HG03064 (cell line): ENCODE measurements at regions not wholly inside any gene's neighbourhood (a gene's known extent, or its start where the extent isn't known, plus 50 kb on each side); places are given as distances from the start of the nearest gene placed in this dataset.

Experiments
- ATAC-seq: cut with Tn5 transposase; IDR thresholded peaks from one replicate; pipeline ENCODE4 v1.9.1; 2021; ENCODE audit warnings: low read depth; ENCODE audit not compliant: unreplicated experiment

DNA sequence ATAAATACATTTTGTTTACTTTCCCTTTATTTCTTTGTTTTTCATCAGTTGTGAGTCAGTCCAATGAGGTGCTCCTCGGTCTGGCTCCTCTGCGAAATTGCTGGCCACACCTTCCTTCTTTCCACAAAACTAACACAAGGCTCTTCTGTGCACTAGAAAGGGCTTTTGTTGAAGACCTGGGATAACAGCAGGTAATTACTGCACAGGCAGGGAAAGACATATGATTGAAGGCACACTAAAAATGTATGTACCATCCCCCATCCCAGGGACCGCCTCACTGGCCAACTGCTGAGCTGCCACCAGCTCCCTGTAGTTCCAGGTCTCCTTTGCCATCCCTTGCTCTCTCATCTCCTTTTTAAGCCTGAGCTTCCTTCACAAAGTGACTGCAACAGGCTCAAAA lies 180.5 kb downstream of the EFNB2 start:
- ATAC-seq: no peak

DNA sequence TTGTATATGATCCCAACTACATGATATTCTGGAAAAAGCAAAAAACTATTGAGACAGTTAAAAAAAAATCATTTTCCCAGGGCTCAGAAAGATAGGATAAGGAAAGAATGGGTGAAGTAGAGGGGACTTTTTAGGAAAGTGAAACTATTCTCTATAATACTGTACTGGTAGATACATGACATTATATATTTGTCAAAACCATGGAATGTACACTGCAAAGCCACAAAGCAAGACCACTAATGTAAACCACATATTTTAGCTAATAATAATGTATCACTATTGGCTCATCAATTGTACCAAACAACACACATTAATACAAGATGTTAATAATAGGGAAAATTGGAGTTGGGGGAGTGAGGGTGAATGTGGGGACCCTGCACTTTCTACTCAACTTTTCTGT lies 182.6 kb downstream of the EFNB2 start:
- no peak for ATAC-seq

DNA sequence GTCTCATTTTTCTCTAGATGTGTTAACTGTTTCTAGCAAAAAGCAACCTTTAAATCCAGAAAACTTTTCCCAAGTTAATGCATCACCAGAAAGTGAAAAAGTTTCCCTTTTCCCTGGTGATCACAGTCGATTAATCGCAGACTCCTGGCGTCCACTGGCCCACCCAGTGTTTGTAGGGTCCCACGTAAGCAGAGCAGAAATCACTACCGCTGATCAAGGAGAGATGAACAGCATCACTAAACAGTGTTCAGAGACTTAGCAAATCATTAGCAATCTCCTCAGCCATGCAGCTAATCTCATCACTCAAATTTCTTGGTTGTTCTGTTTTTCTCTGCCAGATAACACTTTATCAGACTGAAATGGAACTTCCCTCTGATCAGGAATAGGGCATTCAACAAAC lies 184.2 kb downstream of the EFNB2 start:
- ATAC-seq: no peak

DNA sequence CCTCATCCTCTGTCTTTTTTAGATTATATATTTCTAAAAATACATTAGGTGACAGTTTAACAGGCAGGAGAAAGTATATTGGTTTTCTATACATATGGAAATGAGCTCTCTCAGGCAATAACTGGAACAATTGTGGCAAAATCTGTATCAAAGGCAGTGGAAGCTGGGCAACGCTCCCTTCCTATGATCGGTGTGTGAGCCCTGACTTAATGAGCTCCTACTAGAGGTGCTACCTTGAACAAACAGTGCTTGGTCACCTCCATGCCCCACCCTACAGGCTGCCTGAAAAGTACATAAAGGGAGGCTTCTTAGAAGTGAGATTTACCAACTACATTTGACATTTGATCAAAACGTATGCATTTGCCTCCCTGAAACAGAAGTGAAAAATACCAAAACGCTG lies 185.3 kb downstream of the EFNB2 start:
- ATAC-seq: no peak

DNA sequence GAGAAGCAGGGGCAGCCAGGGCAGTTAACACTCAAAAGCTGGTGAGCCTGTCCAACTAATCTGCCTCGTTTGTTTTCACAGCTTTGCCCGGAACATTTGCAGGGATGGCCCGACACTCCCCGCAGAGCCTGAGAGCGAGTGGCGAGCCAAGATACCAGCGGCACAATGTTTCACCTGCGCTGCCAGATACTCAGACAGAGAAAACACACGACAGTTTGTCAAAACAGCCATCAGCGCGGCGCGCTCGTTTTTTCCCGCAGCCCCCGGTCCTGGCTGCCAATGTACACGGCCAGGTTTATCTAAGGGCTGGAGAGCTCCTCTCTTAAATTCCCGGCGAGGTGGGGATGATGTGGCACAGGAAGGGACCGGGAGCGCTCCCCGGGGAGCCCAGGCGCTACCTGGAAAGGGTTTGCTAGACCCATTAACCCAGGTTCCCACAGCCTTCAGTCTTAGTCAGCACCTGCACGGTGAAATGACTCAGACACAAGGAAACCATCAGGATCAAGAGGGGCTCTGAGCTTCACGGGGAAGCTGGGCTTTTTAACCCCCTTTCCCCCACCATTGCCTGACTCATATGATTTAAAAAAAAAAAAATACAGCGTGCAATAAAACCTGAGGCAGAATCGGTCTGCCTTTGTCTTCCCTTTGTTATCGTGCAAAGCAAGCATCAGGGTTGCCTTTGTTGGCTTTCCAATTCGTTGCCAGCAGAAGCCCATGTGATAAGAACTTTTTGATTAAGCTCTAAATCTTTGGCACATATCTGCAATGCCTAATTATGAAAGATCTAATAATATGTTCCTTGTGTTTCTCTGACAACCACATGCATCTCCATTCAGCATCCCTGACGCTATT lies 186.2 kb downstream of the EFNB2 start:
- no peak for ATAC-seq

DNA sequence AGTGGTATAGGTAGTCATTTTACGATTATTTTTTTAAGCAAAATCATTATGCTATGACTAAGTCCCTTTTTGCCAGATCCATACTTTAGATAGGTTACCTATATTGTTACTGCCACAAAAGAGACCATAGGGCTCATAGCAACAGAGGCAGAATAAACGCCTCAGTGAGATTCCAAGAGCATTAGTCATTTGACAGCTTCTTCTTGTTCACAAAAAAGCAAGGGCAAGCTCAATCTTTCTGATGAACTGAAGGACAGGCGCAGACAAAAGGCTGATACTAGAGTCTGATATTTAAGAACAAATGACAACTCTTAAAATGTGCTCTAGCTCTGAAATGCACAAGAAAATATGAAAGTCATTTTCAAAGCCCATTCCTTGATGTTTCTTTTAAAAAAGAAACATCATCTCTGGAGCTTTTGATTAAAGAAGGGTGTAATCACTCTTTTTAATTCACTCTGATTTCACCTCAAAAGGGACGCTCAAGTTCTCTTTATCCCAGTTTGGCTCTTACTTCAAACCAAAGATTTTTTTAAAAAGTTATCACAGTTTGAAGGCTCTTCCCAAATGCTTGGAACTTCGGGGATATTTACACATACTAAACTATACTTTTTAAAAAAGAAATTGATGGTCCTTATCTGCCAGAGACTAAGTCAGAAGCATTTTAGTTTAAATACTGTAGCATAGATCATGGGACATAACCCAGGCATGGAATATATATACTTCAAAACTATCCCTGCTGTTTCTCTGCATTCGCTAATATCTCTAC lies 187.2 kb downstream of the EFNB2 start:
- no peak for ATAC-seq

DNA sequence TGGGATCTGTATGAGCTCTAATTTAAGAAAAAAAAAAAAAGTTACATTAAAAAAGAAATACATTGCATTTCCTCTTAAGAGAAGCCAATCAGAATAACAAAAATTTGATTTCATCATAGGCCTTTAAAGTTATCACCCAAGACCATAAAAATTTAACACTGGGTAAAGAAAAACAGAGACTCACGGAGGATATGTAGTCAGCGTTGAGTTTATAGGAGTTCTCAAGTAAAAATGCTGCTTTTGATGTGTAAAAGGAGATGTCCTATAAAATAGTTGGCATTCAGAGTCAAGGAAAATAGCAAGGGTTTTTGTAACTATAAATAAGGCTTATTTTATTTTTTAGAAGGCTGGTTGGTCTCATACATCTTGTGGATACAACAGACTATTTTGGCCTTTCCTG lies 191.1 kb downstream of the EFNB2 start:
- no peak for ATAC-seq

DNA sequence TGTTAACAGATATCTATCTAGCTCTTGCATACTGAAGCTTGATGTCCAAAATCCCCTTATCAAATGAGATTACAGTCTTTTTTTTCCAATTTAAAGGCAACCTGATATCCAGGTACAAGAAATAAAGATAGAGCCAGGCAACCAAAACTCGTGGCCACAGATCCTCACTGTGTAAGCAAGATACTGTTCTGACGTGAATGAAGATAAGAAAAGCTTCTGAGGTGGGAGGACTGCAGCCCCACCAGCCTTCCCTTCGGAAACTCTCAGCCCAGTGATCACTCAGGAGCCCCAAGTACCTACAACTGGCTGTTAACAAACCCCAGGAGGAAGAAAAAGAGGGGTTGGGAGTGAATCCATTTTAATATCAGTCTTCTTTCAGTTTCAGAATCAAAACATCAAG lies 191.6 kb downstream of the EFNB2 start:
- no peak for ATAC-seq

DNA sequence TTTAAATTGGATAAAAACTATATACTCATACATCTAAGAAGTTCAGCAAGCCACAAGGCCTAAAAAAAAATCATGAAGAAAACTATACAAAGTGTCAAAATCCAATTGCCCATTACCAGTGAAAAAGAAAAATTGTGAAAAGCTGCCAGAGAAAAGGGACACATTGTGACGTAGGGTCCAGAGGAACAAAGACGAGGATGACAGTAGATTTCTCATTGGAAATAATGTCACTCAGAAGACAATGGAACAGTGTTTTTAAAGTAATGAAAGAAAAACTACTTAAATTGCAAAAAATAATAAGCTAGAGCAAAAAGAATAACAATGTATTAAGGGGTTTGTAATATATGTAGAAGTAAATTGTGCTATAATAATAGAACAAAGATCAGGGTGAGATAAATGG lies 195.2 kb downstream of the EFNB2 start:
- ATAC-seq: no peak

DNA sequence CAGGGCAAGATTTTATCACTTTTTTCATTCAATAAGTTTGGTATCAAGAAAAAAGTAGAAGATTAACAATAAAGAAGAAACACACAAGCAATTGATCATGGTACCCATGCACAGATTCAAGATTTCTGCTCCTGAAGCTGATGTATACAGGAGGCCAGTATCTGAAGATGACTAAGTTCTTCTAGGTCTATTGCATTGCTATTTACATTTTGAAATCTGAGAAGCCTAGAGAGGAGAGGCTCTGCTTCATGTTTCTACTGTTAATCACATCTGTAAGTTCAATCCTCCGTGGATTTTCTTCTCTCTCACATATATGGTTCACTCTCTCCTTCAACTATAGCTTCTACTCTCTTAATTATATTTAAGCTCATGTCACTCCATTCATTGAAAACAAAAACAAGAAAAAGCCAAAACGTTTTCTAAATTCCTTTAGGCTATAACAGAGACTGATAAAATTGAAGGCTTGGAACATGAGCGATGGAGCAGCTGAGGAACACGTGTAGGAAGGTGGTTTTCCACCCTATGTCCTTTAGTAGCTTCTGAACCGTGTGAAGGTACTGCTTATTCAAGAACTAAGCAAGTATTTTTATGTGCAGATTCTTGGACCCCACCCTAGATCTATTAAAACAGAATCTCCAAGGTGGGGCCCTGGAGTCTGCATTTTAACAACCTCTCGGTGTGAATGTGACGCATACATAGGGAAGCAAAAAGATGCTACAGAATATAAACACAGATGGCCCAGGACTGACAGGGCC lies 198.2 kb downstream of the EFNB2 start:
- no peak for ATAC-seq

DNA sequence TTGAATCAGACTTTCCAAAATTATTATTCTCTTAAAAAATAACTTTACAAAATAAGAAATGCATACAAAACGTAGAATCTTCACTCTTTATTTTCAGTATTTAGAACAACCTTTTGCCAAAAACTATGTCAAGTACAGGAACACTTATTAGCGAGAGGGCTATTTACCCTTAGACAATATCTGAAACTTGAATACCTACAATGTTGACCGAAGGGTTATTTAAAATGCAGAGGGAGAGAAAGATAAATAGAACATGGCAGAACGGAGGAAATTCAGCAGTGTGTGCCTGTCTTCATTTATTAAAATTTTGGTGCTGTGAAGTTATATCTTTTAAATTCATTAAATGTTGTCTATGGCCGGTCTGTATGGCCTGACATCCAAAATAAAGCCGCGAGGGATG lies 198.8 kb downstream of the EFNB2 start:
- no peak for ATAC-seq

DNA sequence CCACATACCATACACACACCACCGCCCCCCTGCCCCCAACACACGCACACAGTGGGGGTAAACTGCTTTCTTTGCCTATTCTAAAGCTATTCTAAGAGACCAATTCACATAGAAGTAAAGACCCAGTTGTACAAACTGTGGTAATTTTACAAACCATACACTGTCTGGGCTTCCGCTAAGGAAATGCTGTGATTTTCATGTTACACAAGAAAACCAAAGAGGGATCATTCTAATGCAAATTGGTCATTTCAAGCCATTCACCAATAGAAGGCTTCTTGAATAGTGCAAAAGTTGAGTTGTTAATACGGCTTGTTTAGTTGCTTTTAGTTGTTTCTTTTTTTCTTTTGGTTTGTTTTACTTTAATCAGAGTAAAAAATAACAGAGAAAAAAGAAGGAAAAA lies 202.8 kb downstream of the EFNB2 start:
- ATAC-seq: no peak

DNA sequence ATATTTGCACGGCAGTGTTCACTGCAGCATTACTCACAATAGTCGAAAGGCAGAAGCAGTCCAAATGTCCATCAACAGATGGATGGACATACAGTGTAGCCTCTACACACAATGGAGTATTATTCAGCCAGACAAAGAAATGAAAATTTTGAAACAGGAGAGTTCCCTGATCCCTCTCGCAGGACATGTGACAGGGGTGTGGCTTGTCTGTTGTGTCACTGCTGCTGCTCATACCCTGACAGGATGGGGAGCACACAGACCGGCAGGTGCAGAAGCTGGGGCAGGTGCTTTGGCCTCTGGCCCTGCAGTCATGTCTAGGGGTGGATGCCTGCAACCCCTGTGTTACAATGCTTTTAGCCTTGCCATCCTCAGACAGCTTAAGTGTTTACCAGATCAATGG lies 204.3 kb downstream of the EFNB2 start:
- no peak for ATAC-seq

DNA sequence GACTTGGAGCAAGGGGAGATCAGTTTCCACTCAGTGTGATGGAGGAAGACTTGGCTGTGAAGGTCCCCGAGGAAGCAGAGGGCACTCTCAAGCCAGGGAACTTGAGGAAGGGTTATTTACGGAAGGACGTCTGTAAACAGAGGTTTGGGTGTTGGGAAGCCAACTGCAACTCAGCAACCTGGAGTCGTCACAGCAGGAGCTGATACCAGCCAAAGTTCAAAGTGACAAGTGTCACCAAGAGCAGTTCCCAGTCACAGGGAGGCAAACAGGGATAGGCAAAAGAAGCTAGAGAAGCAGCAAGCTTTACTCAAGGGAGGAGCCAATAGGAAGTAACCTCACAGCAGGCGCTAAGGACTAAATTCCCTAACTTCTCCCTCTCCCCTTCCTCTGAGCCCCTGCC lies 205.5 kb downstream of the EFNB2 start:
- ATAC-seq: no peak

DNA sequence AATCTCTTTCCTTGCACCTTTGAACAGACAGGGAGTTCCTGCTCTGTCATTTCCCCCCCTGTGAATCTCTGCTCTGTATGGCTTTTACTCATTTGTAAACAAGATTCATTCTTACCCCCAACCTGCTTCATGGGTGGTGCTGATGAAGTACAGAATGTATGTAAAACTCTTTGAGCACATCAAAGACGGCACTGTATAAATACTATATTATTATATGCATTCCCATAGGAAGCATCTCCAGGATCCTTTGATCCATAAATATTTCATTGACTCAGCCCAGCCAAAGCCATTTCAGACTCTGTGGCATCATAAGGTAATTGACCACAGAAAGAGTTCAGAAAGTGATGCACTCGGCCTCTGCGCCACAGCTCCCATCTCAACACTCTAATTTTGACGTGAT lies 208.7 kb downstream of the EFNB2 start:
- ATAC-seq: no peak

DNA sequence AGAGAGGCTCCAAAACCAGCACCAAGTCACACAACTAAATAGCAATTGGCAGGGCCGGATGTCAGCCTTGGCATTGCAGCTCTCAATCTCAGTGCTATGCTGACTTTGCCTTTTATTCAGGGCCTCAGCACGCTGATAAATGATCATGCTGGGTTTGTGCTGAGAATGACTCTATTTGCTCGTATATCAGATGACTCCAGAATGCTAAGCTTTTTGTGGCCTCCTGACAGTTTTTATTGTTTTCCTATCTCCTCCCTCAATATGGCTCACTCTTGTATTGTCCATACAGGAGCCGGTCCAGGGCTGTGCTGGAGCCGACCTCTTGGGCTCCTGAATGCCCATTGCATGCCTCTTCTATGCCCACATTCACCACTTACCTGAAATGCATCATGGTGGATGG lies 211.0 kb downstream of the EFNB2 start:
- no peak for ATAC-seq

DNA sequence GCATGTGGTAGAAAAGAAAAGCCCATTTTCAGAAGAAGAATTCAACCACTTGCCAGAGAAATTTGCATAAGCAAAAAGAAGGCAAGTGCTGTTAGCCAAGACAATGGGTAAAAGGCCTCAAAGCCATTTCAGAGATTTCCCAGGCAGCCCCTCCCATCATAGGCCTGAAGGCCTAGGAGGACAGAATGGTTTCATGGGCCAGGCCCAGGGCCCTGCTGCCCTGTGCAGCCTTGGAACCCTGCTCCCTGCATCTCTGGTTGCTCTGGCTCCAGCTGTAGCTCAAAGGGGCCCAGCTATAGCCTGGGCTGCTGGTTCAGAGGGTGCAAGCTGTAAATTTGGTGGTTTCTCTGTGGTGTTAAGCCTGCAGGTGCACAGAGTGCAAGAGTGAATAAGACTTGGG lies 212.8 kb downstream of the EFNB2 start:
- no peak for ATAC-seq

DNA sequence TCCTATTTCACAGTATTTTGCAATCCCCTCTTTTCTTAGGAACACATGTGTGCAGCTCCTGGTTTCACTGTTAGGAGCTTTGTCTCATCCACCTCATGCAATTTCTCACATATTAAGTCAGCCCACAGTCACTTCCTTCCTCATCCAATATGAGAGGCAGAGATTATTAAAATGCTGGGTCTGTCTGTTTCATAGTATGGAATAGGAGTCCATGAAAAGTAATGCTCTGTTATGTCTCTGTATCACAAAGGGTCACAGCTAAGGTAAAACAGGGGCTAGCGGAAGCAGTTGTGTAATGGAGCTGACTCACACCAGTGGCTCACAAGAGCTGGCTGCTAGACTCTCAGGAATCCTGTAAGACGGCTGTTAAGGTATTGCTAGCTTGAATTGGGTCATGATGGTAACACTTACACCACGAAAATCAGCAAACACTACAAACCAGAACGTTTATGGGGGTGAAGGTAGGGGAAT lies 216.5 kb downstream of the EFNB2 start:
- ATAC-seq: no peak

DNA sequence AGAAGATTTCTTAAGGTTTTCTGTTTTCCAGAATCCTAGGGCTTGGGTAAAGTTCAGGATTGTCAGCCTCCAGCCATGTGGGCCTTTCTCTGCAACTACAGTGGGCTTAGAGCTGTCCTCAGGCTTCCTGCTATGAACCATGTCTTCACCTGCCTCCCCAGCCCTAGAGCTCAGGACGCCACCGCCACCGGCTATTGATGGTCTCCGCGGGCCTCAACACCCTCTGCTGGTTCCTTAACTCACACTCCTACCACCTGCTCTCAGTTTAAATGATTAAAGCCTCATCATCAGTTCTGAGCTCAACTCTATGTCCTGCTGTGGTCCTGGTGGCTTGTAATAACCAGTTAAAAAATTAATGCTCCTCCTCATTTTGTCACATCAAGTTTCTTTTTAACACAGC lies 221.0 kb downstream of the EFNB2 start:
- no peak for ATAC-seq

DNA sequence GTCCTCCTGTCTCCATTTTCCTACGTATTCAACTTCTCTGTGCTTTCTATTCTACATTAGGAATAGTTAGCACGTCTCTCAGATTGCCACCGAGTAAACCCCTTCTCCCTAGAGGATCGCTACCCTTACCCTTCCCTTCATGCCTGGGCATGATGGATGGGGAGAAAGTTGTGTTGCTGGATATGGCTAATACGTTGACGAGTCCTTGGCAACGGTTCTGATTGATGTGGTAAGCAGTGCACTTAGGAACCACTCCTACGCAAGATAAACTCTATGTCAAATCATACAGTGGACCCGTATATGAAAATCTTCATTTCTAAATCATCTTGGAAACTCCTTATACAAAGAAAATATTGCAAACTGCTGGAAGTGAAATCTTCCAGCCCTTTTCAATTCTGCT lies 224.5 kb downstream of the EFNB2 start:
- ATAC-seq: no peak

DNA sequence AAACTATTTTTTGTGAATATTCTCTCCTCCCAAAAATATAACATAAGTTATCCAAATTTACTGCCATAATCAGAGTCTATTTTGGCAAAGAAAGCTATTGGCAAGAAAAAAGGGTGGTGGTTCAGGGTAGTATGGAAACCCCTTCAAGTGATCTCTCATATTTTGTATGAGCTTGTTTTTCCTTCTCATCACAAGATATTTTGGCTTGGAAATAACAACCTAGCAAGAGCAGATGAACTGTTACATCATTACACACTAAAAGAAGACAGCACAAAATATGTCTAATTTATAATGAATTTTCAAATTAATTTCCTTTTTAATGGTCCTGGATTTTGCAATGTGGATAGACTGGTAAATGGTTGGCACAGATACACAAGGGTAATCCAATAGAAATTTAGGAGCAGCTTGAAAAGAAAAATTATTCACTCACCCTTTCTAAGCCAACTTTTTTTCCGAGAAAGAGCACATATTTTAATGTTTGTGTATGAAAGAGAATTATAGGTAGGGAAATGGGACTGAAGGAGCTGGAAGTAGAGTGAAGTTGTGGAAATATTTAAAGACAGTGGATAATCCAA lies 225.1 kb downstream of the EFNB2 start:
- ATAC-seq: no peak
